ENCODE measurements at regions not wholly inside any gene's neighbourhood (a gene's known extent, or its start where the extent isn't known, plus 50 kb on each side); places are given as distances from the start of the nearest gene placed in this dataset.

DNA sequence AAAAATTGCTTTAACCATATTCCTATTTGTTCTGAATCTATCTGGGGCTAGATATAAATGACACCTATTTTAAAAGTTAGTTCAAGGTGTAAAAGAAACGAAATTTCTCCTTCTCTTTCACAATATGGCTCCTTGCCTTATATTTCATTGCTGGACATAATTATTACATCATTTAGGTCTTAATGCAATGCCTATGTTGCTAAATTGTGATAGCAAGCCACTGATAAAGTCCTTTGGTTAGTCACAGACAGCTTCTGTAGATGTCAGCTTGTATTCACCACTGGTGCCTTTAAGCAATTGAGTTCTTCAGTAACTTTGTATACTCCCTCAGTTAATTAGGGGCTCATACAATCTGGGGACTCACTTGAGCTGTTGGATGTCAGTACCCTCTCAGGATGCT is 1236.6 kb downstream of the GATA3 start:
- TF ChIP-seq, protein P1, sequence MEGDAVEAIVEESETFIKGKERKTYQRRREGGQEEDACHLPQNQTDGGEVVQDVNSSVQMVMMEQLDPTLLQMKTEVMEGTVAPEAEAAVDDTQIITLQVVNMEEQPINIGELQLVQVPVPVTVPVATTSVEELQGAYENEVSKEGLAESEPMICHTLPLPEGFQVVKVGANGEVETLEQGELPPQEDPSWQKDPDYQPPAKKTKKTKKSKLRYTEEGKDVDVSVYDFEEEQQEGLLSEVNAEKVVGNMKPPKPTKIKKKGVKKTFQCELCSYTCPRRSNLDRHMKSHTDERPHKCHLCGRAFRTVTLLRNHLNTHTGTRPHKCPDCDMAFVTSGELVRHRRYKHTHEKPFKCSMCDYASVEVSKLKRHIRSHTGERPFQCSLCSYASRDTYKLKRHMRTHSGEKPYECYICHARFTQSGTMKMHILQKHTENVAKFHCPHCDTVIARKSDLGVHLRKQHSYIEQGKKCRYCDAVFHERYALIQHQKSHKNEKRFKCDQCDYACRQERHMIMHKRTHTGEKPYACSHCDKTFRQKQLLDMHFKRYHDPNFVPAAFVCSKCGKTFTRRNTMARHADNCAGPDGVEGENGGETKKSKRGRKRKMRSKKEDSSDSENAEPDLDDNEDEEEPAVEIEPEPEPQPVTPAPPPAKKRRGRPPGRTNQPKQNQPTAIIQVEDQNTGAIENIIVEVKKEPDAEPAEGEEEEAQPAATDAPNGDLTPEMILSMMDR (IDR thresholded peaks at IDR 0.05), result no peak
- TF ChIP-seq POLR2A (IDR thresholded peaks at IDR 0.05) (no peak), EP300 (IDR thresholded peaks at IDR 0.05) (no peak)
